GM10266 (cell line): ENCODE measurements at regions not wholly inside any gene's neighbourhood (a gene's known extent, or its start where the extent isn't known, plus 50 kb on each side); places are given as distances from the start of the nearest gene placed in this dataset.

Experiments
- DNase-seq: peaks from one replicate; pipeline ENCODE4 v3.0.0; 2012; ENCODE audit errors: extremely low spot score
- TF ChIP-seq, protein P1 (sequence below): IDR thresholded peaks from 2 replicates; pipeline ENCODE4 v1.5.1; 2012; ENCODE audit warnings: mild to moderate bottlenecking, low read depth; ENCODE audit not compliant: control insufficient read depth, insufficient read depth; ENCODE audit errors: missing control alignments

DNA sequence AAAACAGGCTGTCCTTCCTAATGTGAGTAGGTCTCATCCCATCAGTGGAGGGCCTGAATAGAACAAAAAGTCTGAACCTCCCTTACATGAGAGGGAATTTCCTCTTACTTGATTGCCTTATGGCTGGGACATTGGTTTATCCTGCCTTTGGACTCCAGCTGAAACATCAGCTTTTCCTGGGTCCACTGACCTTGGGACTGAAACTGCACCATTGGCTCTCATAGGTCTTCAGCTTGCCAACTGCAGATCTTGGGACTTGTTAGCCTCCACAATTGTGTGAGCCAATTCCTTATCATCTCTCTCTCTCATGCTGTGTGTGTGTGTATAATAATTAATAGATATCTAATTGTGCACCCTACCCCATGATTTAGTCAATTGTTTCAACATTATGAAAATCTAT lies 375.3 kb upstream of the DDI1 start:
- DNase-seq = no peak
- TF ChIP-seq, protein P1, sequence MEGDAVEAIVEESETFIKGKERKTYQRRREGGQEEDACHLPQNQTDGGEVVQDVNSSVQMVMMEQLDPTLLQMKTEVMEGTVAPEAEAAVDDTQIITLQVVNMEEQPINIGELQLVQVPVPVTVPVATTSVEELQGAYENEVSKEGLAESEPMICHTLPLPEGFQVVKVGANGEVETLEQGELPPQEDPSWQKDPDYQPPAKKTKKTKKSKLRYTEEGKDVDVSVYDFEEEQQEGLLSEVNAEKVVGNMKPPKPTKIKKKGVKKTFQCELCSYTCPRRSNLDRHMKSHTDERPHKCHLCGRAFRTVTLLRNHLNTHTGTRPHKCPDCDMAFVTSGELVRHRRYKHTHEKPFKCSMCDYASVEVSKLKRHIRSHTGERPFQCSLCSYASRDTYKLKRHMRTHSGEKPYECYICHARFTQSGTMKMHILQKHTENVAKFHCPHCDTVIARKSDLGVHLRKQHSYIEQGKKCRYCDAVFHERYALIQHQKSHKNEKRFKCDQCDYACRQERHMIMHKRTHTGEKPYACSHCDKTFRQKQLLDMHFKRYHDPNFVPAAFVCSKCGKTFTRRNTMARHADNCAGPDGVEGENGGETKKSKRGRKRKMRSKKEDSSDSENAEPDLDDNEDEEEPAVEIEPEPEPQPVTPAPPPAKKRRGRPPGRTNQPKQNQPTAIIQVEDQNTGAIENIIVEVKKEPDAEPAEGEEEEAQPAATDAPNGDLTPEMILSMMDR = no peak

- TF ChIP-seq, protein P1 = no peak
- no peak for DNase-seq
Observed at GRCh38 chr11:103661991-103662390, 374.4 kb upstream of the DDI1 start.

DNA sequence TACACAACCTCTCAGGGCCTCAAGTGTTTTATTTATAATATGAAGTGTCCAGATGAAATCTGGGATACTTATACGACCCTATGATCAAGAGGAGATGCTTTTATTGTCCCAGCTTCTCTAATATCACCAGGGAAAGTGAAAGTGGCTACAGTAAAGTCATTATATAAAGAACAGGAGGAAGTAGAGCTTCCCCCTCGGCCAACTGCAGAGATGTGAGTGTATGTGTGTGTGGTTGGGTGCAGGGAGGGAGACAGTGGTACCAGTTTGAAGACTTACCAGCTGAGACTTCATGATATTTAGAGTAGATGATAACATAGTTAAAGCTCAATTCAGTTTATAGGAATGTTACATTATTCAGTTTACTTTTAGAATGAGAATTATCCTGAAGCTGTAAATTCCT lies 373.6 kb upstream of the DDI1 start:
- TF ChIP-seq, protein P1 = no peak
- no peak for DNase-seq

DNA sequence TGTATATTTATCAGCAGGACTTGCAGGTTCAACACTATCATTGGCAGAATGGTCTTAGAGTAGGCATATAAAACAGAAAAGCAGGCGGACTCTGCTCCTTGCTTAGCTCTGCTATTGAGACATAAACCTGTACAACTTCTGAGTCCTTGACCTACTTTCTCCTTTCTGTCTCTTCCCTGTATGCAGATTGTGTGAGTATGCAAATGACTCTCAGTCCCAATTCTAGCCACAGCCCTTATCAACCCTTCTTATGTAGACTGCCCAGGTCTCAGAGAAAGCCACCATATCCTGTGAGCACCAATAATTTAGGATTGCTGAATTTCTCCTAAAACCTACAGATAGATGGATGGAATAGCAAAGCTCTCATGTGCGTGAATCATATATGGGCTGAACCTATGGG lies 367.6 kb upstream of the DDI1 start:
- TF ChIP-seq, protein P1 = no peak
- no peak for DNase-seq

DNA sequence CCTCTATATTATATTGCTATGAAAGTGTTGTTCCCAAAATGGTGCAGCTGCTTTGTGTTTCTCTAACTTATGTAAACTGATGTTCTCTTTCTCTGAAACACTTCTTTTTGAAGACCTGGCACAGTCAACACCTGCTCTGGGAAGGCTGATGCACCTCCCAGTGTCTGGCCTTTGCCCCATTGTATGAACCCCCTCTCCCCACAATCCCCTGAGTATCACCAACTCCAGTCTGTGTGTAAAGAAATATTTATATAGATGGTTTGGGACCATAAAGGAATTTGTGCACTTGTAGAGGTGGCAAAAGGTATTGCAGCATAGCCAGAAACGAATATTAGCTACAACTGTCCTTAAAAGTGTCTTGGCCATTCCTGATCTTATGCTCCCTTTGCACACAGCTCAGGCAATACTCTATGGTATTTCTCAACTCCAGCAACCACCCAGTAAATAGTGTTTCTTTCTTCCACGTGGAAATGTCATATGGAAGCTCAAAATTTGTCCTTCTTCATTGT lies 365.2 kb upstream of the DDI1 start:
- no peak for DNase-seq
- TF ChIP-seq, protein P1 = no peak

DNA sequence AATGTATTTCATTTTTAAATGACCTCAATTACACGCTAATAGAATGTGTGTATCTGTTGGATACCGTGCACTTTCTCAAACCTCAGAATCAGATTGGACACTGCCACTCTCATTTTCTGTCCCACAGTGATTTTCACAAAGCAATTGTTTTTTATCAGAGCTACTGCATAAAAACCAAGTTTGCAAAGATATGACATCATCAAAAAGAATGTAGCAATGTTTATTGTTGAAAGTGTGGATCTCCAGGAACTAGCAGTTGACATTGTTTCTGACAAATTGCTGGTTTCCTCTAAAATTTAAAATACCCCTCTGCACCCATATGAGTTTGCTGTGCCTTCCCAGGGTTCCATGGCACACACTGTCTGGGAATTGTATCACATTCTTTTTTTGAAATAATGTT lies 362.7 kb upstream of the DDI1 start:
- DNase-seq = no peak
- TF ChIP-seq, protein P1 = no peak

- no peak for DNase-seq
- TF ChIP-seq, protein P1 = no peak
Observed at GRCh38 chr11:103676413-103676812, 360.0 kb upstream of the DDI1 start.
